HEK293 (cell line): ENCODE measurements at regions not wholly inside any gene's neighbourhood (a gene's known extent, or its start where the extent isn't known, plus 50 kb on each side); places are given as distances from the start of the nearest gene placed in this dataset.

Source experiments
- CTCF ChIA-PET: fragments of 350-600 bp; formaldehyde crosslinking; extraction: SDS; loops from one replicate; lab custom pipeline; 2021; ENCODE audit warnings: antibody characterized with exemption; lab: Yijun Ruan, JAX
- POLR2A ChIA-PET: fragments of 300-600 bp; formaldehyde crosslinking; extraction: SDS; loops from one replicate; lab custom pipeline; 2020; ENCODE audit warnings: antibody characterized with exemption, inconsistent platforms; lab: Yijun Ruan, JAX
- H3K27ac ChIP-seq: fragments of 200-500 bp; sonication (Bioruptor generic); 2 replicates; pipeline ENCODE4 v1.5.1; 2014; ENCODE audit warnings: low read depth, low read length, control low read depth, inconsistent platforms; ENCODE audit errors: extremely low read depth
- H3K36me3 ChIP-seq, 2 experiments: fragments of 200-500 bp in 1 of 2; sonication (Bioruptor generic) in 1 of 2; 1 replicate in 1 of 2; 2 replicates in 1 of 2; pipeline ENCODE4 v1.5.1; 2014 to 2017; ENCODE audit warnings: inconsistent platforms in 2 of 2, low read length in 2 of 2; ENCODE audit not compliant: control insufficient read depth in 2 of 2, insufficient read depth in 1 of 2
- H3K4me1 ChIP-seq: fragments of 200-500 bp; sonication (Bioruptor generic); 2 replicates; pipeline ENCODE4 v1.5.1; 2014; ENCODE audit warnings: mild to moderate bottlenecking, low read length, inconsistent platforms; ENCODE audit not compliant: control insufficient read depth, insufficient read depth
- H3K4me3 ChIP-seq: 2 replicates; pipeline ENCODE4 v1.5.1; 2011; ENCODE audit warnings: low read depth, mild to moderate bottlenecking, control low read depth, low read length, moderate library complexity
- H3K9me3 ChIP-seq: fragments of 200-500 bp; sonication (Bioruptor generic); 2 replicates; pipeline ENCODE4 v1.5.1; 2014; ENCODE audit warnings: low read depth, low read length, inconsistent platforms; ENCODE audit not compliant: control insufficient read depth, insufficient read depth
- AEBP2 ChIP-seq: fragments of 450-650 bp; formaldehyde crosslinking; IDR thresholded peaks from 2 replicates; pipeline ENCODE4 v1.5.1; 2016; ENCODE audit warnings: missing biosample characterization, missing genetic modification characterization, borderline replicate concordance
- KLF16 ChIP-seq: fragments of 450-650 bp; formaldehyde crosslinking; IDR thresholded peaks from 2 replicates; pipeline ENCODE4 v1.5.1; 2017; ENCODE audit warnings: missing biosample characterization, missing genetic modification characterization
- SCRT2 ChIP-seq: fragments of 450-650 bp; formaldehyde crosslinking; IDR thresholded peaks from 2 replicates; pipeline ENCODE4 v1.5.1; 2016; ENCODE audit warnings: missing biosample characterization, missing genetic modification characterization
- TCF7L2 ChIP-seq: IDR thresholded peaks from 2 replicates; pipeline ENCODE4 v1.6.1; 2011; ENCODE audit warnings: low read depth, mild to moderate bottlenecking, inconsistent platforms, low read length, moderate library complexity, borderline replicate concordance
- YY2 ChIP-seq: fragments of 450-650 bp; formaldehyde crosslinking; IDR thresholded peaks from 2 replicates; pipeline ENCODE4 v1.5.1; 2016; ENCODE audit warnings: missing biosample characterization, missing genetic modification characterization
- ZBTB17 ChIP-seq: fragments of 450-650 bp; formaldehyde crosslinking; IDR thresholded peaks from 2 replicates; pipeline ENCODE4 v1.5.1; 2016; ENCODE audit warnings: missing biosample characterization, missing genetic modification characterization
- ZBTB48 ChIP-seq: fragments of 450-650 bp; formaldehyde crosslinking; IDR thresholded peaks from 2 replicates; pipeline ENCODE4 v1.5.1; 2016; ENCODE audit warnings: missing biosample characterization, missing genetic modification characterization
- ZIC2 ChIP-seq: fragments of 450-650 bp; formaldehyde crosslinking; IDR thresholded peaks from 2 replicates; pipeline ENCODE4 v1.5.1; 2016; ENCODE audit warnings: missing biosample characterization, missing genetic modification characterization
- ZNF121 ChIP-seq: fragments of 450-650 bp; formaldehyde crosslinking; IDR thresholded peaks from 2 replicates; pipeline ENCODE4 v1.5.1; 2016; ENCODE audit warnings: missing biosample characterization, missing genetic modification characterization
- ZNF155 ChIP-seq: fragments of 450-650 bp; formaldehyde crosslinking; IDR thresholded peaks from 2 replicates; pipeline ENCODE4 v1.5.1; 2016; ENCODE audit warnings: missing biosample characterization, missing genetic modification characterization
- ZNF473 ChIP-seq: fragments of 450-650 bp; formaldehyde crosslinking; IDR thresholded peaks from 2 replicates; pipeline ENCODE4 v1.5.1; 2017; ENCODE audit warnings: missing biosample characterization, missing genetic modification characterization
- ZNF514 ChIP-seq: fragments of 450-650 bp; formaldehyde crosslinking; IDR thresholded peaks from 2 replicates; pipeline ENCODE4 v1.5.1; 2016; ENCODE audit warnings: missing biosample characterization, missing genetic modification characterization
- ZNF521 ChIP-seq: fragments of 450-650 bp; formaldehyde crosslinking; IDR thresholded peaks from 2 replicates; pipeline ENCODE4 v1.5.1; 2017; ENCODE audit warnings: missing biosample characterization, mild to moderate bottlenecking, missing genetic modification characterization
- ZNF529 ChIP-seq: fragments of 450-650 bp; formaldehyde crosslinking; IDR thresholded peaks from 2 replicates; pipeline ENCODE4 v1.5.1; 2017; ENCODE audit warnings: missing genetic modification characterization, missing biosample characterization; ENCODE audit not compliant: insufficient replicate concordance
- ZNF544 ChIP-seq: fragments of 450-650 bp; formaldehyde crosslinking; IDR thresholded peaks from 2 replicates; pipeline ENCODE4 v1.5.0; 2017; ENCODE audit warnings: missing biosample characterization, missing genetic modification characterization
- ZNF580 ChIP-seq: fragments of 450-650 bp; formaldehyde crosslinking; IDR thresholded peaks from 2 replicates; pipeline ENCODE4 v1.5.1; 2016; ENCODE audit warnings: missing biosample characterization, missing genetic modification characterization
- ZNF658 ChIP-seq: fragments of 450-650 bp; formaldehyde crosslinking; IDR thresholded peaks from 2 replicates; pipeline ENCODE4; 2016; ENCODE audit warnings: missing biosample characterization, missing genetic modification characterization
- ZNF791 ChIP-seq: fragments of 450-650 bp; formaldehyde crosslinking; IDR thresholded peaks from 2 replicates; pipeline ENCODE4 v1.5.1; 2016; ENCODE audit warnings: missing biosample characterization, missing genetic modification characterization
- TF ChIP-seq, protein P1 (sequence below): fragments of 450-650 bp; formaldehyde crosslinking; IDR thresholded peaks from 2 replicates; pipeline ENCODE4 v1.5.1; 2017; ENCODE audit warnings: missing biosample characterization, missing genetic modification characterization
- TF ChIP-seq, protein P2 (sequence below): fragments of 450-650 bp; formaldehyde crosslinking; IDR thresholded peaks from 2 replicates; pipeline ENCODE4 v1.5.1; 2016; ENCODE audit warnings: missing biosample characterization, missing genetic modification characterization
- TF ChIP-seq, protein P3 (sequence below): fragments of 450-650 bp; formaldehyde crosslinking; IDR thresholded peaks from 2 replicates; pipeline ENCODE4 v1.5.1; 2016; ENCODE audit warnings: missing biosample characterization, missing genetic modification characterization, low read depth
- TF ChIP-seq, protein P4 (sequence below): fragments of 450-650 bp; formaldehyde crosslinking; optimal IDR thresholded peaks from 2 replicates; pipeline ENCODE3; 2016; ENCODE audit warnings: missing biosample characterization, mild to moderate bottlenecking, missing genetic modification characterization
- TF ChIP-seq, protein P5 (sequence below): fragments of 450-650 bp; formaldehyde crosslinking; IDR thresholded peaks from 2 replicates; pipeline ENCODE4 v1.5.1; 2016; ENCODE audit warnings: missing biosample characterization, missing genetic modification characterization
- TF ChIP-seq, protein P6 (sequence below): fragments of 450-650 bp; IDR thresholded peaks from 2 replicates; pipeline ENCODE4 v1.5.1; 2018; ENCODE audit warnings: missing biosample characterization, missing genetic modification characterization

- TF ChIP-seq, protein P1, sequence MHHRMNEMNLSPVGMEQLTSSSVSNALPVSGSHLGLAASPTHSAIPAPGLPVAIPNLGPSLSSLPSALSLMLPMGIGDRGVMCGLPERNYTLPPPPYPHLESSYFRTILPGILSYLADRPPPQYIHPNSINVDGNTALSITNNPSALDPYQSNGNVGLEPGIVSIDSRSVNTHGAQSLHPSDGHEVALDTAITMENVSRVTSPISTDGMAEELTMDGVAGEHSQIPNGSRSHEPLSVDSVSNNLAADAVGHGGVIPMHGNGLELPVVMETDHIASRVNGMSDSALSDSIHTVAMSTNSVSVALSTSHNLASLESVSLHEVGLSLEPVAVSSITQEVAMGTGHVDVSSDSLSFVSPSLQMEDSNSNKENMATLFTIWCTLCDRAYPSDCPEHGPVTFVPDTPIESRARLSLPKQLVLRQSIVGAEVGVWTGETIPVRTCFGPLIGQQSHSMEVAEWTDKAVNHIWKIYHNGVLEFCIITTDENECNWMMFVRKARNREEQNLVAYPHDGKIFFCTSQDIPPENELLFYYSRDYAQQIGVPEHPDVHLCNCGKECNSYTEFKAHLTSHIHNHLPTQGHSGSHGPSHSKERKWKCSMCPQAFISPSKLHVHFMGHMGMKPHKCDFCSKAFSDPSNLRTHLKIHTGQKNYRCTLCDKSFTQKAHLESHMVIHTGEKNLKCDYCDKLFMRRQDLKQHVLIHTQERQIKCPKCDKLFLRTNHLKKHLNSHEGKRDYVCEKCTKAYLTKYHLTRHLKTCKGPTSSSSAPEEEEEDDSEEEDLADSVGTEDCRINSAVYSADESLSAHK (tag by site-specific recombination): no peak
- no peak for TF ChIP-seq SCRT2 (tag by site-specific recombination)
- no peak for TF ChIP-seq ZNF473 (tag by site-specific recombination)
- TF ChIP-seq ZNF544: no peak
- no peak for TF ChIP-seq AEBP2
- no peak for TF ChIP-seq ZNF580
- no peak for TF ChIP-seq ZNF529 (tag by site-specific recombination)
- TF ChIP-seq ZIC2 (tag by site-specific recombination): no peak
Observed at GRCh38 chr16:64579712-64580111, 542.2 kb downstream of the CDH11 start (continued).

GRCh38 chr16:64545768-64546167, 576.1 kb downstream of the CDH11 start:
- ChIA-PET CTCF (no interaction called here), POLR2A (no interaction called here)
- Histone ChIP-seq H3K4me1 (no peaks in the 10 kb centered on the region), H3K36me3 (no peaks in the 10 kb centered on the region), H3K9me3 (no peaks in the 10 kb centered on the region), H3K27ac (no peak overlapping the region), H3K4me3 (no peak overlapping the region)
- TF ChIP-seq ZNF658 (tag by site-specific recombination): no peak
- no peak for TF ChIP-seq ZNF791 (tag by site-specific recombination)
- no peak for TF ChIP-seq ZNF121 (tag by site-specific recombination)
- TF ChIP-seq ZBTB17 (tag by site-specific recombination): no peak
- TF ChIP-seq KLF16: no peak
- no peak for TF ChIP-seq TCF7L2
- no peak for TF ChIP-seq ZBTB48
- TF ChIP-seq ZNF155 (tag by site-specific recombination): no peak
- TF ChIP-seq, protein P2, sequence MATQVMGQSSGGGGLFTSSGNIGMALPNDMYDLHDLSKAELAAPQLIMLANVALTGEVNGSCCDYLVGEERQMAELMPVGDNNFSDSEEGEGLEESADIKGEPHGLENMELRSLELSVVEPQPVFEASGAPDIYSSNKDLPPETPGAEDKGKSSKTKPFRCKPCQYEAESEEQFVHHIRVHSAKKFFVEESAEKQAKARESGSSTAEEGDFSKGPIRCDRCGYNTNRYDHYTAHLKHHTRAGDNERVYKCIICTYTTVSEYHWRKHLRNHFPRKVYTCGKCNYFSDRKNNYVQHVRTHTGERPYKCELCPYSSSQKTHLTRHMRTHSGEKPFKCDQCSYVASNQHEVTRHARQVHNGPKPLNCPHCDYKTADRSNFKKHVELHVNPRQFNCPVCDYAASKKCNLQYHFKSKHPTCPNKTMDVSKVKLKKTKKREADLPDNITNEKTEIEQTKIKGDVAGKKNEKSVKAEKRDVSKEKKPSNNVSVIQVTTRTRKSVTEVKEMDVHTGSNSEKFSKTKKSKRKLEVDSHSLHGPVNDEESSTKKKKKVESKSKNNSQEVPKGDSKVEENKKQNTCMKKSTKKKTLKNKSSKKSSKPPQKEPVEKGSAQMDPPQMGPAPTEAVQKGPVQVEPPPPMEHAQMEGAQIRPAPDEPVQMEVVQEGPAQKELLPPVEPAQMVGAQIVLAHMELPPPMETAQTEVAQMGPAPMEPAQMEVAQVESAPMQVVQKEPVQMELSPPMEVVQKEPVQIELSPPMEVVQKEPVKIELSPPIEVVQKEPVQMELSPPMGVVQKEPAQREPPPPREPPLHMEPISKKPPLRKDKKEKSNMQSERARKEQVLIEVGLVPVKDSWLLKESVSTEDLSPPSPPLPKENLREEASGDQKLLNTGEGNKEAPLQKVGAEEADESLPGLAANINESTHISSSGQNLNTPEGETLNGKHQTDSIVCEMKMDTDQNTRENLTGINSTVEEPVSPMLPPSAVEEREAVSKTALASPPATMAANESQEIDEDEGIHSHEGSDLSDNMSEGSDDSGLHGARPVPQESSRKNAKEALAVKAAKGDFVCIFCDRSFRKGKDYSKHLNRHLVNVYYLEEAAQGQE (tag by site-specific recombination): no peak
- TF ChIP-seq, protein P3, sequence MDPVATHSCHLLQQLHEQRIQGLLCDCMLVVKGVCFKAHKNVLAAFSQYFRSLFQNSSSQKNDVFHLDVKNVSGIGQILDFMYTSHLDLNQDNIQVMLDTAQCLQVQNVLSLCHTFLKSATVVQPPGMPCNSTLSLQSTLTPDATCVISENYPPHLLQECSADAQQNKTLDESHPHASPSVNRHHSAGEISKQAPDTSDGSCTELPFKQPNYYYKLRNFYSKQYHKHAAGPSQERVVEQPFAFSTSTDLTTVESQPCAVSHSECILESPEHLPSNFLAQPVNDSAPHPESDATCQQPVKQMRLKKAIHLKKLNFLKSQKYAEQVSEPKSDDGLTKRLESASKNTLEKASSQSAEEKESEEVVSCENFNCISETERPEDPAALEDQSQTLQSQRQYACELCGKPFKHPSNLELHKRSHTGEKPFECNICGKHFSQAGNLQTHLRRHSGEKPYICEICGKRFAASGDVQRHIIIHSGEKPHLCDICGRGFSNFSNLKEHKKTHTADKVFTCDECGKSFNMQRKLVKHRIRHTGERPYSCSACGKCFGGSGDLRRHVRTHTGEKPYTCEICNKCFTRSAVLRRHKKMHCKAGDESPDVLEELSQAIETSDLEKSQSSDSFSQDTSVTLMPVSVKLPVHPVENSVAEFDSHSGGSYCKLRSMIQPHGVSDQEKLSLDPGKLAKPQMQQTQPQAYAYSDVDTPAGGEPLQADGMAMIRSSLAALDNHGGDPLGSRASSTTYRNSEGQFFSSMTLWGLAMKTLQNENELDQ (tag by site-specific recombination): no peak
- TF ChIP-seq ZNF521 (tag by site-specific recombination): no peak
- TF ChIP-seq YY2: no peak
- TF ChIP-seq, protein P4, sequence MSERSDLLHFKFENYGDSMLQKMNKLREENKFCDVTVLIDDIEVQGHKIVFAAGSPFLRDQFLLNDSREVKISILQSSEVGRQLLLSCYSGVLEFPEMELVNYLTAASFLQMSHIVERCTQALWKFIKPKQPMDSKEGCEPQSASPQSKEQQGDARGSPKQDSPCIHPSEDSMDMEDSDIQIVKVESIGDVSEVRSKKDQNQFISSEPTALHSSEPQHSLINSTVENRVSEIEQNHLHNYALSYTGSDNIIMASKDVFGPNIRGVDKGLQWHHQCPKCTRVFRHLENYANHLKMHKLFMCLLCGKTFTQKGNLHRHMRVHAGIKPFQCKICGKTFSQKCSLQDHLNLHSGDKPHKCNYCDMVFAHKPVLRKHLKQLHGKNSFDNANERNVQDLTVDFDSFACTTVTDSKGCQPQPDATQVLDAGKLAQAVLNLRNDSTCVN (tag by site-specific recombination): no peak
- TF ChIP-seq, protein P5, sequence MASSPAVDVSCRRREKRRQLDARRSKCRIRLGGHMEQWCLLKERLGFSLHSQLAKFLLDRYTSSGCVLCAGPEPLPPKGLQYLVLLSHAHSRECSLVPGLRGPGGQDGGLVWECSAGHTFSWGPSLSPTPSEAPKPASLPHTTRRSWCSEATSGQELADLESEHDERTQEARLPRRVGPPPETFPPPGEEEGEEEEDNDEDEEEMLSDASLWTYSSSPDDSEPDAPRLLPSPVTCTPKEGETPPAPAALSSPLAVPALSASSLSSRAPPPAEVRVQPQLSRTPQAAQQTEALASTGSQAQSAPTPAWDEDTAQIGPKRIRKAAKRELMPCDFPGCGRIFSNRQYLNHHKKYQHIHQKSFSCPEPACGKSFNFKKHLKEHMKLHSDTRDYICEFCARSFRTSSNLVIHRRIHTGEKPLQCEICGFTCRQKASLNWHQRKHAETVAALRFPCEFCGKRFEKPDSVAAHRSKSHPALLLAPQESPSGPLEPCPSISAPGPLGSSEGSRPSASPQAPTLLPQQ (tag by site-specific recombination): no peak
- TF ChIP-seq ZNF514 (tag by site-specific recombination): no peak
- TF ChIP-seq, protein P6, sequence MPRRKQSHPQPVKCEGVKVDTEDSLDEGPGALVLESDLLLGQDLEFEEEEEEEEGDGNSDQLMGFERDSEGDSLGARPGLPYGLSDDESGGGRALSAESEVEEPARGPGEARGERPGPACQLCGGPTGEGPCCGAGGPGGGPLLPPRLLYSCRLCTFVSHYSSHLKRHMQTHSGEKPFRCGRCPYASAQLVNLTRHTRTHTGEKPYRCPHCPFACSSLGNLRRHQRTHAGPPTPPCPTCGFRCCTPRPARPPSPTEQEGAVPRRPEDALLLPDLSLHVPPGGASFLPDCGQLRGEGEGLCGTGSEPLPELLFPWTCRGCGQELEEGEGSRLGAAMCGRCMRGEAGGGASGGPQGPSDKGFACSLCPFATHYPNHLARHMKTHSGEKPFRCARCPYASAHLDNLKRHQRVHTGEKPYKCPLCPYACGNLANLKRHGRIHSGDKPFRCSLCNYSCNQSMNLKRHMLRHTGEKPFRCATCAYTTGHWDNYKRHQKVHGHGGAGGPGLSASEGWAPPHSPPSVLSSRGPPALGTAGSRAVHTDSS (tag by site-specific recombination): no peak
